ENCODE measurements at regions not wholly inside any gene's neighbourhood (a gene's known extent, or its start where the extent isn't known, plus 50 kb on each side); places are given as distances from the start of the nearest gene placed in this dataset.

- intact Hi-C loops (cut with micrococcal nuclease), result no loop called here
- Mint-ChIP-seq H3K4me3 (no peak overlapping the region), H3K4me1 (no peaks in the 10 kb centered on the region), H3K27me3 (no peaks in the 10 kb centered on the region), H3K27ac (no peak overlapping the region), H3K9me3 (ENCODE audit: insufficient read depth) (peaks cover 5% of the 10 kb centered on the region)
- H3K4me2 ChIP-seq (replicated peaks; ENCODE audit: low read depth, low read length, poor library complexity, severe bottlenecking), result no peak overlapping the region
- no peak overlapping the region for H2AFZ ChIP-seq (ENCODE audit: insufficient read depth, low read depth, low read length, poor library complexity, severe bottlenecking)
- DNase-seq (no peak), ATAC-seq (ENCODE audit: low read depth) (no peak)
- ChIA-PET CTCF (no interaction called here), POLR2A (no interaction called here)
- H3K36me3 ChIP-seq (replicated peaks in 1 of 2; ENCODE audit: control extremely low read depth in 1 of 2, control insufficient read depth in 1 of 2, extremely low read depth in 1 of 2, insufficient read depth in 2 of 2, low read length in 1 of 2), result no peaks in the 10 kb centered on the region
- no peaks in the 10 kb centered on the region for H3K79me2 ChIP-seq (ENCODE audit: control insufficient read depth, insufficient read depth, low read length)
- H4K20me1 ChIP-seq (ENCODE audit: control insufficient read depth, insufficient read depth, low read length, poor library complexity, severe bottlenecking), result no peaks in the 10 kb centered on the region
- no peak overlapping the region for H3K9ac ChIP-seq (ENCODE audit: low read length)
- no peaks in the 10 kb centered on the region for H3K27me3 ChIP-seq (replicated peaks in 1 of 4; ENCODE audit: control extremely low read depth in 1 of 4, control insufficient read depth in 3 of 4, insufficient read depth in 4 of 4, low read length in 3 of 4)
- no peaks in the 10 kb centered on the region for H3K4me1 ChIP-seq (ENCODE audit: control insufficient read depth in 2 of 2, insufficient read depth in 2 of 2, low read length in 2 of 2)
- no peak overlapping the region for H3K27ac ChIP-seq (ENCODE audit: low read length in 2 of 2)
- peaks cover 0 to 9% (median 0%) of the 10 kb centered on the region in 3 donors for H3K9me3 ChIP-seq (ENCODE audit: control extremely low read depth in 1 of 3, control insufficient read depth in 2 of 3, insufficient read depth in 1 of 3, low read length in 2 of 3)
- no peak overlapping the region for H3K4me3 ChIP-seq (ENCODE audit: control extremely low read depth in 1 of 5, extremely low read depth in 1 of 5, insufficient read depth in 1 of 5, low read depth in 2 of 5, low read length in 4 of 5)
- WGBS (ENCODE audit: insufficient coverage), result no CpG with 5 or more reads among the region's 3 CpGs
- TF ChIP-seq CTCF (IDR thresholded peaks at IDR 0.05) (no peak), EZH2 (IDR thresholded peaks at IDR 0.05; ENCODE audit: borderline replicate concordance, insufficient read depth, low read depth, low read length, poor library complexity, severe bottlenecking) (no peak)
Observed at GRCh38 chr10:37563715-37564108, 293.7 kb downstream of the ZNF248 start.

GRCh38 chr10:37563107-37563714 is 294.2 kb downstream of the ZNF248 start:
- no peak for ATAC-seq (ENCODE audit: low read depth)
- Histone ChIP-seq H3K4me1 (ENCODE audit: control insufficient read depth in 2 of 2, insufficient read depth in 2 of 2, low read length in 2 of 2) (no peaks in the 10 kb centered on the region), H3K36me3 (replicated peaks in 1 of 2; ENCODE audit: control extremely low read depth in 1 of 2, control insufficient read depth in 1 of 2, extremely low read depth in 1 of 2, insufficient read depth in 2 of 2, low read length in 1 of 2) (no peaks in the 10 kb centered on the region), H3K4me2 (replicated peaks; ENCODE audit: low read depth, low read length, poor library complexity, severe bottlenecking) (no peak overlapping the region), H3K79me2 (ENCODE audit: control insufficient read depth, insufficient read depth, low read length) (no peaks in the 10 kb centered on the region), H3K4me3 (ENCODE audit: control extremely low read depth in 1 of 5, extremely low read depth in 1 of 5, insufficient read depth in 1 of 5, low read depth in 2 of 5, low read length in 4 of 5) (no peak overlapping the region), H3K9ac (ENCODE audit: low read length) (no peak overlapping the region), H3K9me3 (ENCODE audit: control extremely low read depth in 1 of 3, control insufficient read depth in 2 of 3, insufficient read depth in 1 of 3, low read length in 2 of 3) (peaks cover 0 to 9% (median 0%) of the 10 kb centered on the region in 3 donors), H4K20me1 (ENCODE audit: control insufficient read depth, insufficient read depth, low read length, poor library complexity, severe bottlenecking) (no peaks in the 10 kb centered on the region), H2AFZ (ENCODE audit: insufficient read depth, low read depth, low read length, poor library complexity, severe bottlenecking) (no peak overlapping the region), H3K27me3 (replicated peaks in 1 of 4; ENCODE audit: control extremely low read depth in 1 of 4, control insufficient read depth in 3 of 4, insufficient read depth in 4 of 4, low read length in 3 of 4) (no peaks in the 10 kb centered on the region), H3K27ac (ENCODE audit: low read length in 2 of 2) (no peak overlapping the region)
- no peak overlapping the region for H3K4me3 Mint-ChIP-seq
- ChIA-PET POLR2A (no interaction called here), CTCF (no interaction called here)
- peaks cover 5% of the 10 kb centered on the region for H3K9me3 Mint-ChIP-seq (ENCODE audit: insufficient read depth)
- H3K4me1 Mint-ChIP-seq, result no peaks in the 10 kb centered on the region
- H3K27me3 Mint-ChIP-seq, result no peaks in the 10 kb centered on the region
- no peak for DNase-seq
- H3K27ac Mint-ChIP-seq, result no peak overlapping the region
- TF ChIP-seq EZH2 (IDR thresholded peaks at IDR 0.05; ENCODE audit: borderline replicate concordance, insufficient read depth, low read depth, low read length, poor library complexity, severe bottlenecking) (no peak), CTCF (IDR thresholded peaks at IDR 0.05) (no peak)
- WGBS (ENCODE audit: insufficient coverage), result 60% methylated on average over 1 of the region's 1 CpG
- intact Hi-C loops (cut with micrococcal nuclease), result no loop called here
